Prostate gland (tissue), 2 donors: ENCODE measurements at regions not wholly inside any gene's neighbourhood (a gene's known extent, or its start where the extent isn't known, plus 50 kb on each side); places are given as distances from the start of the nearest gene placed in this dataset.

Experiments used
- POLR2AphosphoS5 ChIP-seq: sonication (generic); formaldehyde crosslinking; IDR thresholded peaks from one replicate; pipeline ENCODE4 v1.6.1; 2017; ENCODE audit warnings: antibody characterized with exemption
- TF ChIP-seq, protein P1 (sequence below), 4 experiments: fragments of 200-600 bp in 2 of 4; fragments of 450-650 bp in 2 of 4; sonication (generic) in 2 of 4; IDR thresholded peaks; 1 replicate in 3 of 4; 2 replicates in 1 of 4; pipeline ENCODE4 v1.5.1; 2016 to 2019; ENCODE audit warnings: antibody characterized with exemption in 4 of 4, mild to moderate bottlenecking in 2 of 4, moderate library complexity in 2 of 4

DNA sequence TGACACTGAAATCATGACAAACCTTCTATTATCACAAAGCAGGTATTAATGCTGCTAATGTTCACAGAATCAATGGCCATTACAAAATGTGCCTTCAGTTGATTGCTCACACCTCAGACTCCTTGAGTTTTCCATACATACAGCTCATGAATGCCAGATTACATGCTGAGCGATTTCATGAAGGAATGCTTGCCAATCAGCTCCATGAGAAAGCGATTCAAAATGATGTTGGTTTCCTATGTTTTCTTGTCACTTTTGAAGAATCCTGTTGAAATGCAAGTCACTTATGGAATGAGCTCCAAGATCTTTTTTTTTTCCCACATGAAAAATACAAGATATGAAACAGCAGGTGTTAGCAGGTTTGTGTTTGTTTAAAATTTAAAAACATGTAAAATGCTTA is 68.0 kb upstream of the GPCPD1 start:
- TF ChIP-seq, protein P1, sequence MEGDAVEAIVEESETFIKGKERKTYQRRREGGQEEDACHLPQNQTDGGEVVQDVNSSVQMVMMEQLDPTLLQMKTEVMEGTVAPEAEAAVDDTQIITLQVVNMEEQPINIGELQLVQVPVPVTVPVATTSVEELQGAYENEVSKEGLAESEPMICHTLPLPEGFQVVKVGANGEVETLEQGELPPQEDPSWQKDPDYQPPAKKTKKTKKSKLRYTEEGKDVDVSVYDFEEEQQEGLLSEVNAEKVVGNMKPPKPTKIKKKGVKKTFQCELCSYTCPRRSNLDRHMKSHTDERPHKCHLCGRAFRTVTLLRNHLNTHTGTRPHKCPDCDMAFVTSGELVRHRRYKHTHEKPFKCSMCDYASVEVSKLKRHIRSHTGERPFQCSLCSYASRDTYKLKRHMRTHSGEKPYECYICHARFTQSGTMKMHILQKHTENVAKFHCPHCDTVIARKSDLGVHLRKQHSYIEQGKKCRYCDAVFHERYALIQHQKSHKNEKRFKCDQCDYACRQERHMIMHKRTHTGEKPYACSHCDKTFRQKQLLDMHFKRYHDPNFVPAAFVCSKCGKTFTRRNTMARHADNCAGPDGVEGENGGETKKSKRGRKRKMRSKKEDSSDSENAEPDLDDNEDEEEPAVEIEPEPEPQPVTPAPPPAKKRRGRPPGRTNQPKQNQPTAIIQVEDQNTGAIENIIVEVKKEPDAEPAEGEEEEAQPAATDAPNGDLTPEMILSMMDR (IDR thresholded peaks at IDR 0.05), result no peak
- no peak for TF ChIP-seq POLR2AphosphoS5
